SIG-M5 treated with dmso at 0.1 percent for 504 hours (cell line): ENCODE measurements at regions not wholly inside any gene's neighbourhood (a gene's known extent, or its start where the extent isn't known, plus 50 kb on each side); places are given as distances from the start of the nearest gene placed in this dataset.

Experiments used
- DNase-seq: peaks from one replicate; lab custom pipeline; 2025; ENCODE audit not compliant: unreplicated experiment; lab: John Stamatoyannopoulos, UW

DNA sequence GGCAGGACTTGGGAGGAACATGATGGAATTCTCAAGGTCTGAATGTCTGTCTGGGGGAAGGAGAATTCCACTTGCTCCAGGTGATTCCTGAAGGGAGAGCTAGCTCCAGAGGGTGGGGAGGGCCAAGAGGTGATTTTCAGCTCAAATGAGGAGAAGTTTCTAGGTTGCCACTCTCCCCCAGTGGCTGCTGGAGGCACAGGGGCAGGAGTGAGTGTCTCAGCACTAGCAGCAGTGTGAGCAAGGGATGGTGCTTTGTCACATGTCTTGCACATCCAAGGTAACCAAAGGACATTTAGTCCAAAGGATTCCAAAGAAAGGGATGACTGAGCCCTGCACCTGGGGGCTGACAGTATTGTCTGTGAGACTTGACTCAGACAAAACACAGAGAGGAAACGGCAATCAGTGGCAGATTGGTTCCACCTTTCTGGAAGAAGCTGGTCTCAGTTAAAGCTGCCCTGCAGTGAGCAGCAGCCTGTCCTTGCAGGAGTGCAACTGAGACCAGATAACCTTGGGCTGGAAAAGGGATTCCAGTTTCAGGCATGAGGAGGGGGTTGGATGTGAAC is 51.2 kb upstream of the PCBD1 start:
- no peak for DNase-seq

DNA sequence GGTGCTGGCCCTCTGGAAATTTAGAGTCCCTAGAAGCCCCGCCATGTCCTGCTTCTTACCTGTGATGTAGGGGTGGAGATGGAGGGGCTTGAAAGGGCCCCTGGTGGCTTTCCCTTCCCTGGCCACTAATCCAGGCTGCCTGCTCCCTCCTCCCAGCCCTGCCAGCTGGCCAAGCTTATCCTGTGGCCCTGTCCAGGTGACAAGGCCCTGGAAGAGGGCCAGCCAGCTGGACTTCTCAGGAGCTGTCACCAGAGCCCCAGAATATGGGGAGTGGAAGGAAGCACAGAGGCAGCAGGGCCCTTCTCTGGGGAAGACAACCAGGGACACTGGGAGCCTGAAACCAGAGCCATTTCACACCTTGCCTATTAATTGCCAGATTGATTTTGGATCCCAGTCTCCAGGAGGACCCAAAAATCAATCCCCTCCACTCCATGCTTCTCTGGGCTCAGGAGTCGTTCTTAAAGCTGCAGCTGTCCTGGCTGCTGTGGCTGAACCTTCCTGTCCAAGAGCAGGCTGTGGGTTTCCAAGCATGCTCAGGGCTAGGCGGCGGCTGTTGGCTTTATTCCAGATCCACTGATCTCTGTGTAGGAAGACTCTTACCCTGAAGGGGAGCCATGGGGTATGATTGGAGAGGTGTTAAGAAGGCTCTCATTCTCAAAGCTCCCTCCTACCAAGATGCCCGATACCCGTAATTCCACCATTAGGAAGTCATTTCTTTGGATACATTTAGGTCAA is 52.6 kb upstream of the PCBD1 start:
- no peak for DNase-seq

GRCh38 chr10:70942125-70942524 is 53.8 kb upstream of the PCBD1 start:
- DNase-seq, result no peak

- no peak for DNase-seq
Measured at GRCh38 chr10:70942725-70943124, 54.4 kb upstream of the PCBD1 start.

- no peak for DNase-seq
Measured at GRCh38 chr10:70943249-70943648, 54.9 kb upstream of the PCBD1 start.

GRCh38 chr10:70943841-70944466 is 55.6 kb upstream of the PCBD1 start:
- no peak for DNase-seq

GRCh38 chr10:70950037-70950436 is 61.7 kb upstream of the PCBD1 start:
- no peak for DNase-seq

DNA sequence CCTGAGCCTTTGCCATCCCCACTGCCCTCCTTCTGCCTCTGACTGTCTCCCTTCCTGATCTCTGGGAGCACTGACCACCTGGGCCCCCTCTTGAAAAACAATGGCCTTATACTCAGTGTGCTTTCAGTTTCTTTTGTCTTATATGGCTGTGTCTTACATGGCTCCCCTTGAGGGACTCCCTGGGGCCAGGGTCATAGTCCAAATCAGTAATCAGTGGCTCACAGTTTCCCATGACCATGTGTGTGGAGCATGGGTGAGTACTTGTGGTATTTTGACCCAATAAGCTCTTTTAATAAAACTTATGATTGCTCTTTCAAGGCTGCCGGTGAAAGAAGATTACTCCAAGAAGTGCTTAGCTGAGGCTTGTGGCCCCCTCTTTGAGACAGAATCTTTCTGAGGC is 62.4 kb upstream of the PCBD1 start:
- DNase-seq, result no peak

DNA sequence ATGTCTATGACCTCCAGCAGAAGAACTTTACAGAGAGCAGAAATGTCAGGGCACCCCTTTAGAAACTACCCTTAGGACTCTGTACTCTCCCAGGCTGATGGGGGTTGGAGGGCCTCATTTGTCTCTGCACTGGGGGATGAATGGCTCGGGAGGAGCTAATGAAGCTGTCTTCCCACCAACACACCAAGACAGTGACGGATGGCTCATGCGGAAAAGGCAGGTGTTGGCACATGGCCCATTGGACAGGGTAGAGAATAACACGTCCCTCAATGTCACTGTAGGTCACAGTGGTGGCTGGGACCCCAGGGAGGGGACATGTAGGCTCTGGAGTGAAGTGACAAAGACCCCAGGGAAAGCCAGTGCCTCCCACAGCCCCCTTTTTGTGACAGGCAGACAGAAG is 64.0 kb upstream of the PCBD1 start:
- no peak for DNase-seq

GRCh38 chr10:70952921-70953320 is 64.6 kb upstream of the PCBD1 start:
- DNase-seq, result no peak

DNA sequence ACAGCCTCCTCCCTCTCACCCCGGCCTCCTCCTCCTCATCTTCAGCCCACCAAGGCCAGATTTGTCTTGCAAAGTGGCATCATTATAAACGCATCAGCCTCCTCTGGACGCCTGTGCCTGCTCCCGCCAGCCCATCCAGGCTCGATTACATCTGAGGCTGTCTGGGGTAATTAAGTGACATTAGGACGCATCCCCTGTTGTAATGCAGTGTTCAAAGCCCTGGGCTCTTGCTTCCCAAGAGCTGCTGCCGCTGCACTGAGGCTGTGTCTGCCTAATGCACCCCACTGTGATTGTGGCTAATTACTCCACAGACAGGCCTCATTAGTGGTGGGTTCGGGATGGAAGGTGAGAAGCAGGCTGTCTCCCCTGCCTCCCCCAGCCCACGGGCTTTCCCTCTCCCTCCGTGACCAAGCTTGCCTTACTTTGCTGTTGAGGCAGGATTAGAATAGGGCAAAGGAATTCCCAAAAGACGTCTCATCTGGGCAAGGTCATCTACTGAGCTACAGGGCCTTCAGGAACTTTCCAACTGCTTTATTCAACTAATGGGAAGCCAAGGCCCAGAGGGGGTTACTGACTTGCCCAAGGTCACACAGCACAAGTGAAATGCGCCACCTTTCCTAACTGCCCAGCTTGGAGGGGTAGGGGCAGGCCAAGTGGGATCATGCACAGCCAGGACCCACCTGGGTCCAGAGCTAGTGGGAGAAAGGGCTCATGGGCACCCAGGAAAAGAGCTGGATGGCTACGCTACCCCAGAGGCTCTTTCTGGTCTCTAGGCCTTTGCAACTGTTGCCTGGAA is 66.2 kb upstream of the PCBD1 start:
- DNase-seq, result no peak

- no peak for DNase-seq
Measured at GRCh38 chr10:70956029-70956759, 67.8 kb upstream of the PCBD1 start.

- DNase-seq, result no peak
Measured at GRCh38 chr10:70958396-70958795, 70.0 kb upstream of the PCBD1 start.

DNA sequence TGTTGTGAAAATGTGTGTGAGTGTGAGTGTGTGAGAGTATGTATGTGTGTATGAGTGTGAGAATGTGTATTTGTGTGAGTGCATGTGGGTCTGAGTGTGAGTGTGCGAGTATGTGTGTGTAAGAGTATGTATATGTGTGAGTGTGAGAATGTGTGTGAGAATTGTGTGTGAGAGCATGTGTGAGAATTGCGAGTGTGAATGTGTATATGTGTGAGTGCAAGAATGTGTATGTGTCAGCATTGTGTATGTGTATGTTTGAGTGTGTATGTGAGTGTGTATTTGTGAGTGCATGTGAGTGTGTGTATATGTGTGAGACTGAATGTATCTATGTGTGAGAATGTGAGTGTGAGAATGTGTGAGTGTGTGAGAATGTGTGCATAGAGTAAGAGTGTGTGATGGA is 72.0 kb upstream of the PCBD1 start:
- no peak for DNase-seq

- DNase-seq, result no peak
Measured at GRCh38 chr10:70960783-70961570, 72.6 kb upstream of the PCBD1 start.

DNA sequence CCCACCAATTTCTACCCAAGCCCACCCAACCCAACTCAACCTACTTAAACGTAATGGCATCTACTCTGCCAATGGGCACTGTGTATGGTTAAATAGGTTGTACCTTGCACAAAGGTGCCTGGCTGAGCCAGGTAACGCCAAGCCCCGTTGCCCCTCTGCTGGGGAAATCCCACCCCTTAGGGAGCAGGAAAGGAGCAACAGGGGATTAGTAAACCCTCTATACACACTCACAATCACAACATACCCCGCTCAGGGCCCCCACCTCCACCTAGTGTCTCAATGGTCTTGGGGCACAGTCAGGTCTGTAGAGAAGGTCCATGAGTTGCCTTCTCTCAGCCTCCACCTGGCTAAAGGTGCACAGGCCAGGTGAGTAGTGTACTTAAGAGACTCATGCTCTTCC is 74.3 kb upstream of the PCBD1 start:
- no peak for DNase-seq

DNA sequence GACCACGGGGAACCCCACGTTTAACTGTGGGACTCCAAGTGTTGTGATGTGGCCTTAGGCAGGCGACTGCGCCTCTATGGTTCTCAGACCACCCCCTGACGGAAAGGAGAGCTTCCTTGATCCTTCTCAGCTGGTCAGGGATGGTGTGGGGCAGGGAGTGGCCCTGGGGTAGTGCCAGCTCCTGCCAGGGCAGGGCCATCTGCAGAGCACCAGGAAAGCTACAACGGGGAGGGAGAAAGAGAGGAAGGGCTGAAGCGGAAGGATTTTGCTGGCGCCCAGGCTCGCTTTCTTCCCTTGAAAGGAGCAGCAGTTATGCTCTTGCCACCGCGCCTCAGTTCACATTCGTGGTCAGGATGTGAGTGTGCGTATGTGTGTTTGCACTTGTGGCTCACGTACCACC is 74.9 kb upstream of the PCBD1 start:
- DNase-seq, result no peak

GRCh38 chr10:70964245-70964644 is 75.9 kb upstream of the PCBD1 start:
- no peak for DNase-seq

DNA sequence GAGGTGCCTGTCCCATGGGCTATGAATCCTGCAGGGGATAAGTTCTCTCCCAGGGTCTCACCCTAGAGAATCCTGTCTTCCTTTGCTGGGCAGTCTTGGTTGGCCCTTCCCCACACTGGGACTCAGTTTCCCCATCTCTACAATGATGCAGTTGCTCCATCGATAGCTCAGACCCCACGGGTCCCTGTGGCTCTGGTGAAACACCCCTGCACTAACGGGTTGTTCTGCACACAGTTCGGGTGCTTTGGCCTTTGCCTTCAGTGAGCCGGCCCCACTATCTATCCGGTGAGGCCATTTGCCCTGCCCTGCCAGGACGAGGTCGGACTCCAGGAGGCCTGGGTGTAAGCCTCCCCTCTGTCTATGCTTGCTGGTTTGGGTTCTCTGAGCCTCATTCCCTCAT is 76.5 kb upstream of the PCBD1 start:
- no peak for DNase-seq

DNA sequence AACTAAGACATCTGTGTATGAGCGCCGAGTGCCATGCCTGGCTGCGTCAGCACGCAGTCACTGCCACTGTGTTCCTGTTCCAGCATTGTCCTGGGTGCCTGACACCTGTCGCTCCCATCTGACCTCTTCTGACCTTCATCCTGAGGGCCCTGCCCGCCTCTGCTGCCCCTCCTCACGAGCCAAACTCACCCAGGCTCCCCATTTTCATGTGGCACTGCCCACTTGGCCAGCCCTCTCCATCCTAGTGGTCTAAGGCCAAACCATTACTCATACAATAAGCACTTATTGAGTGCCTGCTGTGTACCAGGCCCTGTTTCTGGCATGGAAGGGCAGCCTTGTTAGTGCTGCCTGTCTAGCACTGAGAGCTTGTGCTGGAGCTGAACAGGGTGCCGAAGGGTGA is 77.2 kb upstream of the PCBD1 start:
- DNase-seq, result no peak
